ENCODE measurements at regions not wholly inside any gene's neighbourhood (a gene's known extent, or its start where the extent isn't known, plus 50 kb on each side); places are given as distances from the start of the nearest gene placed in this dataset.

GRCh38 chr21:33973268-33973667, 57.7 kb upstream of the ATP5PO start (continued):
- TF ChIP-seq ZNF462 (CRISPR knock-in tag; IDR thresholded peaks at IDR 0.05): no peak

GRCh38 chr21:33972539-33972938, 56.9 kb upstream of the ATP5PO start:
- H3K4me2 ChIP-seq: 0 out of 2 replicates have a peak overlapping the region, but pooled peaks have one; percentile 29
- H3K36me3 ChIP-seq (ENCODE audit: insufficient read depth): no peaks in the 10 kb centered on the region
- no peaks in the 10 kb centered on the region for H3K36me3 Mint-ChIP-seq (ENCODE audit: low read depth)
- no peaks in the 10 kb centered on the region for H3K27me3 ChIP-seq (ENCODE audit: insufficient read depth)
- peaks cover 3% of the 10 kb centered on the region; the same call in 1 of the 2 replicates for H3K9me2 ChIP-seq (ENCODE audit: insufficient read depth)
- no peak for TF ChIP-seq POLR2AphosphoS5 (IDR thresholded peaks at IDR 0.05; ENCODE audit: low read depth)
- no peak overlapping the region for H3K4me3 ChIP-seq
- H3K27me3 Mint-ChIP-seq (ENCODE audit: insufficient read depth, low read depth, poor library complexity): peaks cover 3% of the 10 kb centered on the region
- no peaks in the 10 kb centered on the region for H3K79me2 ChIP-seq (replicated peaks; ENCODE audit: insufficient read depth)
- no peaks in the 10 kb centered on the region for H3F3A ChIP-seq (replicated peaks; ENCODE audit: low read depth)
- ATAC-seq (no peak), DNase-seq (ENCODE audit: low spot score) (no peak)
- no peak overlapping the region; the same call in 1 of the 2 replicates for H3K27ac ChIP-seq (ENCODE audit: low read depth)
- peaks cover 34% of the 10 kb centered on the region for H3K4me1 ChIP-seq (ENCODE audit: insufficient read depth)
- peaks cover 40% of the 10 kb centered on the region for H3K4me1 Mint-ChIP-seq
- no peaks in the 10 kb centered on the region for H3K9me3 Mint-ChIP-seq
- no peak overlapping the region for H2AFZ ChIP-seq
- H3K4me3 Mint-ChIP-seq: no peak overlapping the region
- H4K20me1 ChIP-seq (replicated peaks; ENCODE audit: insufficient read depth): no peaks in the 10 kb centered on the region
- no peak overlapping the region for H3K27ac Mint-ChIP-seq

- Mint-ChIP-seq H3K4me1 (peaks cover 38% of the 10 kb centered on the region), H3K36me3 (ENCODE audit: low read depth) (no peaks in the 10 kb centered on the region), H3K27ac (peak overlapping the region; percentile 73), H3K27me3 (ENCODE audit: insufficient read depth, low read depth, poor library complexity) (peaks cover 3% of the 10 kb centered on the region), H3K9me3 (no peaks in the 10 kb centered on the region), H3K4me3 (no peak overlapping the region)
- DNase-seq (ENCODE audit: low spot score) (peak; percentile 78), ATAC-seq (peak; percentile 77)
- Histone ChIP-seq H3K36me3 (ENCODE audit: insufficient read depth) (no peaks in the 10 kb centered on the region), H3K9me2 (ENCODE audit: insufficient read depth) (peaks cover 3% of the 10 kb centered on the region; the same call in 1 of the 2 replicates), H3K27me3 (ENCODE audit: insufficient read depth) (no peaks in the 10 kb centered on the region), H3K79me2 (replicated peaks; ENCODE audit: insufficient read depth) (no peaks in the 10 kb centered on the region), H3F3A (replicated peaks; ENCODE audit: low read depth) (no peaks in the 10 kb centered on the region), H3K4me3 (no peak overlapping the region), H3K27ac (ENCODE audit: low read depth) (peak overlapping the region; percentile 7), H2AFZ (no peak overlapping the region), H3K4me1 (ENCODE audit: insufficient read depth) (peaks cover 30% of the 10 kb centered on the region), H4K20me1 (replicated peaks; ENCODE audit: insufficient read depth) (no peaks in the 10 kb centered on the region), H3K4me2 (0 out of 2 replicates have a peak overlapping the region, but pooled peaks have one; percentile 29)
- TF ChIP-seq NANOG (IDR thresholded peaks at IDR 0.05; ENCODE audit: borderline replicate concordance): no peak
- no peak for TF ChIP-seq POLR2AphosphoS5 (IDR thresholded peaks at IDR 0.05; ENCODE audit: low read depth)
- no peak for TF ChIP-seq STAT1 (IDR thresholded peaks at IDR 0.05; ENCODE audit: unreplicated experiment)
- TF ChIP-seq REST (IDR thresholded peaks at IDR 0.05; ENCODE audit: unreplicated experiment): no peak
- no peak for TF ChIP-seq EZH2phosphoT487 (IDR thresholded peaks at IDR 0.05; ENCODE audit: unreplicated experiment)
- TF ChIP-seq EZH2 (IDR thresholded peaks at IDR 0.05; ENCODE audit: low read depth, unreplicated experiment): no peak
- TF ChIP-seq CTCF (conservative IDR thresholded peaks at IDR 0.05; ENCODE audit: low read depth in 2 of 2): no peak
Measured at GRCh38 chr21:33971492-33972013, 55.9 kb upstream of the ATP5PO start.

Data from GM23338 (cell line).